ENCODE measurements at regions not wholly inside any gene's neighbourhood (a gene's known extent, or its start where the extent isn't known, plus 50 kb on each side); places are given as distances from the start of the nearest gene placed in this dataset.

DNA sequence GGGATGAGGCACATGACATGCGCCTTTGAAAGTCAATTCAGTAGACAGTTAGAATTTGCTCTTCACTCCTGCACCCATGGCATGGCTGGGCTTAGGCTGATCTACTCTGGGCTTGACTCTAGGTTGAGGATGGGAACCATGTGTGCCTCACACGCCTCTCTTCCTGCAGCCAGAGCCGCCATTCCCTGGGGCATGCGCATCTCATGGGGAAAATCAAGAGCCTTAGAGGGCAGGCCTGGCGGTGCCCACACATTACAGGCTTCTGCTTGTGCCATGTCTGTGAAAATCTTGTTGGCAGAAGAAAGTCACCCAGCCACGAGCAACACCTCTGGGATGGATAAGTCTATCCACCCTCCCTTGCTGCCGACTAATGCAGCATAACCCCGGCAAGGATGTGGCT, 808.5 kb downstream of the CDH9 start:
- Histone ChIP-seq H3K9me3 (ENCODE audit: low read length) (no peaks in the 10 kb centered on the region), H3K27me3 (ENCODE audit: control insufficient read depth in 1 of 2, insufficient read depth in 2 of 2, low read length in 2 of 2) (peaks cover 0 to 2% of the 10 kb centered on the region in 2 experiments; a peak in 1 of 5 replicates), H3K36me3 (replicated peaks in 1 of 2; ENCODE audit: control insufficient read depth in 1 of 2, insufficient read depth in 2 of 2, low read length in 2 of 2) (no peaks in the 10 kb centered on the region), H3K4me3 (replicated peaks in 1 of 3; ENCODE audit: insufficient read depth in 1 of 3, low read depth in 2 of 3, low read length in 3 of 3) (no peak overlapping the region), H3K27ac (ENCODE audit: extremely low read length, insufficient read depth, low read length) (no peak overlapping the region), H4K20me1 (ENCODE audit: insufficient read depth, low read length) (no peaks in the 10 kb centered on the region), H3K79me2 (ENCODE audit: insufficient read depth, low read length) (no peaks in the 10 kb centered on the region), H2AFZ (ENCODE audit: low read length) (no peak overlapping the region), H3K4me1 (ENCODE audit: insufficient read depth, low read length) (no peaks in the 10 kb centered on the region), H3K4me2 (ENCODE audit: low read depth, low read length) (no peak overlapping the region), H3K9ac (ENCODE audit: insufficient read depth, low read depth, low read length) (no peak overlapping the region)
- CTCF ChIA-PET (ENCODE audit: low intra/inter-chr PET ratio, low total read pairs): no interaction called here
- WGBS (ENCODE audit: low lambda C conversion rate): 42% methylated on average over 1 of the region's 8 CpGs
- FAIRE-seq (no peak), DNase-seq (ENCODE audit: low spot score) (no peak), ATAC-seq (no peak)
- intact Hi-C loops (cut with micrococcal nuclease; ENCODE audit: unreplicated experiment): no loop called here
- in situ Hi-C loops (cut with HindIII; ENCODE audit: extremely low pct_ligation_motif_present, low pct_unique_long_range_greater_than_20kb): no loop called here
- BruUV-seq (replicated peaks): no TSS peak
- POLR2A ChIA-PET: no interaction called here
- TF ChIP-seq ZFP62 (CRISPR knock-in tag; IDR thresholded peaks at IDR 0.05) (no peak), ZNF451 (CRISPR knock-in tag; IDR thresholded peaks at IDR 0.05) (no peak), ZNF44 (CRISPR knock-in tag; IDR thresholded peaks at IDR 0.05) (no peak), ZSCAN29 (CRISPR knock-in tag; conservative IDR thresholded peaks at IDR 0.05) (no peak), MIER2 (CRISPR knock-in tag; IDR thresholded peaks at IDR 0.05) (no peak), ZMYM2 (CRISPR knock-in tag; IDR thresholded peaks at IDR 0.05) (no peak), PCBP2 (optimal IDR thresholded peaks at IDR 0.05; ENCODE audit: low read depth, low read length, poor library complexity, severe bottlenecking) (no peak), ZNF772 (CRISPR knock-in tag; IDR thresholded peaks at IDR 0.05) (no peak), ZNF10 (CRISPR knock-in tag; IDR thresholded peaks at IDR 0.05; ENCODE audit: borderline replicate concordance, low read depth) (no peak), NR2C2 (CRISPR knock-in tag; IDR thresholded peaks at IDR 0.05; ENCODE audit: borderline replicate concordance) (no peak), ELF1 (CRISPR knock-in tag; IDR thresholded peaks at IDR 0.05) (no peak), ARID2 (CRISPR knock-in tag; IDR thresholded peaks at IDR 0.05; ENCODE audit: borderline replicate concordance) (no peak), ZNF264 (CRISPR knock-in tag; IDR thresholded peaks at IDR 0.05) (no peak)
- TF ChIP-seq, protein P1, sequence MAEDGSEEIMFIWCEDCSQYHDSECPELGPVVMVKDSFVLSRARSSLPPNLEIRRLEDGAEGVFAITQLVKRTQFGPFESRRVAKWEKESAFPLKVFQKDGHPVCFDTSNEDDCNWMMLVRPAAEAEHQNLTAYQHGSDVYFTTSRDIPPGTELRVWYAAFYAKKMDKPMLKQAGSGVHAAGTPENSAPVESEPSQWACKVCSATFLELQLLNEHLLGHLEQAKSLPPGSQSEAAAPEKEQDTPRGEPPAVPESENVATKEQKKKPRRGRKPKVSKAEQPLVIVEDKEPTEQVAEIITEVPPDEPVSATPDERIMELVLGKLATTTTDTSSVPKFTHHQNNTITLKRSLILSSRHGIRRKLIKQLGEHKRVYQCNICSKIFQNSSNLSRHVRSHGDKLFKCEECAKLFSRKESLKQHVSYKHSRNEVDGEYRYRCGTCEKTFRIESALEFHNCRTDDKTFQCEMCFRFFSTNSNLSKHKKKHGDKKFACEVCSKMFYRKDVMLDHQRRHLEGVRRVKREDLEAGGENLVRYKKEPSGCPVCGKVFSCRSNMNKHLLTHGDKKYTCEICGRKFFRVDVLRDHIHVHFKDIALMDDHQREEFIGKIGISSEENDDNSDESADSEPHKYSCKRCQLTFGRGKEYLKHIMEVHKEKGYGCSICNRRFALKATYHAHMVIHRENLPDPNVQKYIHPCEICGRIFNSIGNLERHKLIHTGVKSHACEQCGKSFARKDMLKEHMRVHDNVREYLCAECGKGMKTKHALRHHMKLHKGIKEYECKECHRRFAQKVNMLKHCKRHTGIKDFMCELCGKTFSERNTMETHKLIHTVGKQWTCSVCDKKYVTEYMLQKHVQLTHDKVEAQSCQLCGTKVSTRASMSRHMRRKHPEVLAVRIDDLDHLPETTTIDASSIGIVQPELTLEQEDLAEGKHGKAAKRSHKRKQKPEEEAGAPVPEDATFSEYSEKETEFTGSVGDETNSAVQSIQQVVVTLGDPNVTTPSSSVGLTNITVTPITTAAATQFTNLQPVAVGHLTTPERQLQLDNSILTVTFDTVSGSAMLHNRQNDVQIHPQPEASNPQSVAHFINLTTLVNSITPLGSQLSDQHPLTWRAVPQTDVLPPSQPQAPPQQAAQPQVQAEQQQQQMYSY (CRISPR knock-in tag; IDR thresholded peaks at IDR 0.05): no peak
- TF ChIP-seq, protein P2, sequence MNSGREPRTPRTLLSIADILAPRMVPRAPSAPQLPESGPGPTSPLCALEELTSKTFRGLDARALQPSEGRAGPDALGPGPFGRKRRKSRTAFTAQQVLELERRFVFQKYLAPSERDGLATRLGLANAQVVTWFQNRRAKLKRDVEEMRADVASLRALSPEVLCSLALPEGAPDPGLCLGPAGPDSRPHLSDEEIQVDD (CRISPR knock-in tag; IDR thresholded peaks at IDR 0.05; ENCODE audit: borderline replicate concordance): no peak
- TF ChIP-seq, protein P3, sequence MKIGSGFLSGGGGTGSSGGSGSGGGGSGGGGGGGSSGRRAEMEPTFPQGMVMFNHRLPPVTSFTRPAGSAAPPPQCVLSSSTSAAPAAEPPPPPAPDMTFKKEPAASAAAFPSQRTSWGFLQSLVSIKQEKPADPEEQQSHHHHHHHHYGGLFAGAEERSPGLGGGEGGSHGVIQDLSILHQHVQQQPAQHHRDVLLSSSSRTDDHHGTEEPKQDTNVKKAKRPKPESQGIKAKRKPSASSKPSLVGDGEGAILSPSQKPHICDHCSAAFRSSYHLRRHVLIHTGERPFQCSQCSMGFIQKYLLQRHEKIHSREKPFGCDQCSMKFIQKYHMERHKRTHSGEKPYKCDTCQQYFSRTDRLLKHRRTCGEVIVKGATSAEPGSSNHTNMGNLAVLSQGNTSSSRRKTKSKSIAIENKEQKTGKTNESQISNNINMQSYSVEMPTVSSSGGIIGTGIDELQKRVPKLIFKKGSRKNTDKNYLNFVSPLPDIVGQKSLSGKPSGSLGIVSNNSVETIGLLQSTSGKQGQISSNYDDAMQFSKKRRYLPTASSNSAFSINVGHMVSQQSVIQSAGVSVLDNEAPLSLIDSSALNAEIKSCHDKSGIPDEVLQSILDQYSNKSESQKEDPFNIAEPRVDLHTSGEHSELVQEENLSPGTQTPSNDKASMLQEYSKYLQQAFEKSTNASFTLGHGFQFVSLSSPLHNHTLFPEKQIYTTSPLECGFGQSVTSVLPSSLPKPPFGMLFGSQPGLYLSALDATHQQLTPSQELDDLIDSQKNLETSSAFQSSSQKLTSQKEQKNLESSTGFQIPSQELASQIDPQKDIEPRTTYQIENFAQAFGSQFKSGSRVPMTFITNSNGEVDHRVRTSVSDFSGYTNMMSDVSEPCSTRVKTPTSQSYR (CRISPR knock-in tag; IDR thresholded peaks at IDR 0.05; ENCODE audit: borderline replicate concordance): no peak
- TF ChIP-seq, protein P4, sequence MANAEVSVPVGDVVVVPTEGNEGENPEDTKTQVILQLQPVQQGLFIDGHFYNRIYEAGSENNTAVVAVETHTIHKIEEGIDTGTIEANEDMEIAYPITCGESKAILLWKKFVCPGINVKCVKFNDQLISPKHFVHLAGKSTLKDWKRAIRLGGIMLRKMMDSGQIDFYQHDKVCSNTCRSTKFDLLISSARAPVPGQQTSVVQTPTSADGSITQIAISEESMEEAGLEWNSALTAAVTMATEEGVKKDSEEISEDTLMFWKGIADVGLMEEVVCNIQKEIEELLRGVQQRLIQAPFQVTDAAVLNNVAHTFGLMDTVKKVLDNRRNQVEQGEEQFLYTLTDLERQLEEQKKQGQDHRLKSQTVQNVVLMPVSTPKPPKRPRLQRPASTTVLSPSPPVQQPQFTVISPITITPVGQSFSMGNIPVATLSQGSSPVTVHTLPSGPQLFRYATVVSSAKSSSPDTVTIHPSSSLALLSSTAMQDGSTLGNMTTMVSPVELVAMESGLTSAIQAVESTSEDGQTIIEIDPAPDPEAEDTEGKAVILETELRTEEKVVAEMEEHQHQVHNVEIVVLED (CRISPR knock-in tag; IDR thresholded peaks at IDR 0.05; ENCODE audit: borderline replicate concordance): no peak
